ENCODE measurements at regions not wholly inside any gene's neighbourhood (a gene's known extent, or its start where the extent isn't known, plus 50 kb on each side); places are given as distances from the start of the nearest gene placed in this dataset.

DNA sequence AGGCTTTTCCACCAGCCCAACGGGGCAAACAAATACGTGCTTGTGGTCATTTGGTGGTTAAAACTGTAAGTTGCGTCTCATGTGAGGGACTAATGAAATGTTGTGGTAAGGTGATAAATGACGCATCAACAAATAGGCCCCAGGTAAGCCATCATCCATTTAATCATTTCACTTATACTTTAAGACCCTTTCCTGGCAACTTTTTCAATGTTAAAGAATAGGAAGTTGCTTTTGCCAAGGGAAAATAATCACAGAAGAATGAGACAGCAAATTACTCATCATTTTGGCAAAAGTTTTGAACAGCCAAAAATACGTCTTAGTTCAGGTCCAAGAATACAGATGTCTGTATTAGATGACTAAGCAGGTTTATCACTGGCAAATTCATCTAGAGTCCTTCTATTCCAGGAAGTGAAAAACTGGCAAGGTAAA lies 660.4 kb downstream of the SLITRK1 start:
- TF ChIP-seq POLR2A (IDR thresholded peaks at IDR 0.05) (no peak), POLR2AphosphoS5 (IDR thresholded peaks at IDR 0.05) (no peak)
- TF ChIP-seq, protein P1, sequence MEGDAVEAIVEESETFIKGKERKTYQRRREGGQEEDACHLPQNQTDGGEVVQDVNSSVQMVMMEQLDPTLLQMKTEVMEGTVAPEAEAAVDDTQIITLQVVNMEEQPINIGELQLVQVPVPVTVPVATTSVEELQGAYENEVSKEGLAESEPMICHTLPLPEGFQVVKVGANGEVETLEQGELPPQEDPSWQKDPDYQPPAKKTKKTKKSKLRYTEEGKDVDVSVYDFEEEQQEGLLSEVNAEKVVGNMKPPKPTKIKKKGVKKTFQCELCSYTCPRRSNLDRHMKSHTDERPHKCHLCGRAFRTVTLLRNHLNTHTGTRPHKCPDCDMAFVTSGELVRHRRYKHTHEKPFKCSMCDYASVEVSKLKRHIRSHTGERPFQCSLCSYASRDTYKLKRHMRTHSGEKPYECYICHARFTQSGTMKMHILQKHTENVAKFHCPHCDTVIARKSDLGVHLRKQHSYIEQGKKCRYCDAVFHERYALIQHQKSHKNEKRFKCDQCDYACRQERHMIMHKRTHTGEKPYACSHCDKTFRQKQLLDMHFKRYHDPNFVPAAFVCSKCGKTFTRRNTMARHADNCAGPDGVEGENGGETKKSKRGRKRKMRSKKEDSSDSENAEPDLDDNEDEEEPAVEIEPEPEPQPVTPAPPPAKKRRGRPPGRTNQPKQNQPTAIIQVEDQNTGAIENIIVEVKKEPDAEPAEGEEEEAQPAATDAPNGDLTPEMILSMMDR (IDR thresholded peaks at IDR 0.05) = no peak

Data from sigmoid colon (tissue), 4 donors.